ENCODE measurements at regions not wholly inside any gene's neighbourhood (a gene's known extent, or its start where the extent isn't known, plus 50 kb on each side); places are given as distances from the start of the nearest gene placed in this dataset.

DNA sequence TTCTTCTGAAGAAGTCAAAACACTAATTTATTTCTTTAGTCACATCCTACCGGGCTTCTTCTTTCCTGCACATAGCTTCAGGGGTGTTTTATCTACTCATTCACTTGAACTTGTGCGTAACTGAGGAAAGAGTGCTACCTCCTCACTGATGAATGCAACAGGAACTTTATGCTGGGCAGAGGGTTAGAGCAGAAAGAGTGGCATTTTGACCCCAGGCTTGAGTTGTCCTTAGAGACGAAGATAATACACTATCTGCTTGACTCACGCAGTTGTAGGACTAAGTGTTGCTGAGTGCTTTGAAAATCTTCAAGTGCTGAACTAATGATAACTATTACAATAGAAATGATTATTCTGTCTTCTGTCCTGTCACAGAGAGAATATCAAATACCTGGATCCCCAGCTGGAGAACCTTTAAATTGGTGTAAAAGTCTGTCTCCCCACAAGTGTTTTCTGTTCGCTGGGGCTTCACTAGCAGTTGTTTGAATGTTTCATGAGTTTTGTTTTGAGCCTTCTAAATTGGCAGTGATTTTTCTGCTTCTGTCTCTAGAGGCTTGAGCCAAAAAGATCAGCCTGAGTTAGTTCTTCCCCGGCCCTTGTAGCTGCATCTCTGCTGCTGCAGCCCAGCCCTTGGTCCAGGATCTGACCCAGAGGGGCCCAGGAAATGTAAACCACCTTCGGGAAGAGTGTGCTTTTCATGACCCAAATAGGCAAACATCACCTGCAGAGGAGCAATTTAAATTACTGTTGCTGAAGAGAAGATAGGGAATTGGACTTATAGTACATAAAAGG is 86.3 kb upstream of the LGALSL start:
- ATAC-seq (ENCODE audit: low read depth) (no peak), DNase-seq (ENCODE audit: low spot score in 2 of 2) (no peak)
- peaks cover 3% of the 10 kb centered on the region for H3K4me1 Mint-ChIP-seq
- H3K36me3 Mint-ChIP-seq, result no peaks in the 10 kb centered on the region
- H3K27ac Mint-ChIP-seq, result no peak overlapping the region
- peaks cover 8% of the 10 kb centered on the region for H3K27me3 Mint-ChIP-seq
- no peaks in the 10 kb centered on the region for H3K9me3 Mint-ChIP-seq
- H3K4me3 Mint-ChIP-seq, result no peak overlapping the region

DNA sequence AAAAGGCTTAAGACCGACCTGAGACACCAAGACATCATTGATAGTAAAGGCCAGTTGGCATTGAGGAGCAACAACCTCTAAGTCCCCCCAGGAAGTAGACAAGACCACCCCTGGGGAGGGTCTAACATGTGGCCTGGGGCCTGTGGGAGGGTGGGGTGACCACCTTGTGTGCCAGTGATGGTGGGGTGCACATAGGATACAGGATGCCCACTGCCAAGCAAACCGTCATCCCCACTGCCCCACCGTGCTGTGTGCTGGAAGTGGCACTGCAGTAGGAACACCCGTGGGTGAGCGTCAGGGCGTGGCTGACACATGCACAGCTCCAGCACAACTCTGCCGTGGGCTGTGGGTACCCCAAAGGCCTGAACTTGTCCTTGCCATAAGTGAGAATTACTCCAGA is 84.3 kb upstream of the LGALSL start:
- no peak overlapping the region for H3K4me3 Mint-ChIP-seq
- ATAC-seq (ENCODE audit: low read depth) (no peak), DNase-seq (ENCODE audit: low spot score in 2 of 2) (no peak)
- no peaks in the 10 kb centered on the region for H3K36me3 Mint-ChIP-seq
- H3K4me1 Mint-ChIP-seq, result peaks cover 3% of the 10 kb centered on the region
- no peak overlapping the region for H3K27ac Mint-ChIP-seq
- no peaks in the 10 kb centered on the region for H3K9me3 Mint-ChIP-seq
- peaks cover 2% of the 10 kb centered on the region for H3K27me3 Mint-ChIP-seq

DNA sequence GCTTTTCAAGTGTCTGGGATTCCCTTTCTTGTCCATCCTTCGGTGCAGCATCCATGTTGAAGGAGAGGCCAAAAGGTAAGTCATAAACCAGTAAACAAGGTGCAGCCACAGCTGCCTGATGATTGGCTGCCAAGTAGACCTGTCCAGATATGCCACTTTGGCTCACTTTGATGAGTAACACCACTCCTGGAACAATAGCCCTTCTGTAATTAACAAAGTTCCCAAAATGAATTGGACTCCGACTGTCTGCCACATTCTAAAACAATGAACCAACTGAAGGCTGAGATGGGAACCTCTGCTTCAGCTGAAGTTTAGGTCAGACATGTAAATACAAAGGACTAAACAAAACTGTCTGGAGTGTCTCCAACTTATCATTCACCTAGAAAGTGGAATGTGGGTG is 82.2 kb upstream of the LGALSL start:
- no peak overlapping the region for H3K4me3 Mint-ChIP-seq
- ATAC-seq (ENCODE audit: low read depth) (no peak), DNase-seq (ENCODE audit: low spot score in 2 of 2) (no peak)
- H3K9me3 Mint-ChIP-seq, result no peaks in the 10 kb centered on the region
- no peaks in the 10 kb centered on the region for H3K36me3 Mint-ChIP-seq
- peaks cover 2% of the 10 kb centered on the region for H3K4me1 Mint-ChIP-seq
- H3K27ac Mint-ChIP-seq, result no peak overlapping the region
- H3K27me3 Mint-ChIP-seq, result peaks cover 2% of the 10 kb centered on the region

DNA sequence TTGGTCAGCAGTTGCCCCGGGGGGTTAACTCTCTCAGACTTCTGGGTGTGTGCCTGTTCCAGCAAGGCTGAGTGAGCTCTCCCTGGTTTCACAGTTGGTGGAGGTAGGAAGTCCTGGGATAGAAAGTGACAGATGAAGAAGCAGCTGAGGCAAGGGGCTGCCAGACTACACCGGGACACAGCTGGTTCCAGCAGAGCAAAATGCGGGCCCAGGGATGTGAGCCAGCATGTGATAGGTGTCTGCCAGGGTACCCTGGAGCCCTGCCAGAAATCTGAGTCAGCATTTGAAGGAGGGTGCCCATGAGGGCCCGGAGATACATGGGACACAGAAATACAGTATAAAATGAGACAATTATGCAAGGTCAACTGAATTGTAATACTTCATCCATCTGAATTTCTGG is 79.3 kb upstream of the LGALSL start:
- ATAC-seq (ENCODE audit: low read depth) (no peak), DNase-seq (ENCODE audit: low spot score in 2 of 2) (no peak)
- Mint-ChIP-seq H3K27me3 (peaks cover 10% of the 10 kb centered on the region), H3K4me1 (no peaks in the 10 kb centered on the region), H3K27ac (no peak overlapping the region), H3K36me3 (no peaks in the 10 kb centered on the region), H3K4me3 (no peak overlapping the region), H3K9me3 (peaks cover 2% of the 10 kb centered on the region)

DNA sequence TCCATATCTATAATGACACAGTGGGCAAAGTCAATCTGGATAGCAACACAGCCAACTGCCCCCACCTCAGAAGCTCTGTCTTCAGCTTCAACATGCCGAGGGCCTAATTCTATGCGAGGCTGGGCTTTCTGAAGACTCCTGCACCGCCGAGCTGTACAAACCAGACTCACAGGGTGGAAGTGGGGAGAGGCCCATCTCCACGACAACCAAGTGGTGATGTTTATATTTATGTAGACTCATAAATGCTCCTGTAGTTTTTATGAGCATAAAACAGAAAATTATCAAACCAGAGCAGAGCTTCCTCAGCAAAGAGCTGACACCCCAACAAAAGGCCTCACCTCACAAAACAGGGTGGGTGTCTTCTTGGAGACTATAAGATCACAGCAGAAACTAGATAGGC is 77.0 kb upstream of the LGALSL start:
- Mint-ChIP-seq H3K4me3 (no peak overlapping the region), H3K4me1 (no peaks in the 10 kb centered on the region), H3K36me3 (no peaks in the 10 kb centered on the region), H3K27ac (no peak overlapping the region), H3K9me3 (peaks cover 2% of the 10 kb centered on the region), H3K27me3 (peaks cover 13% of the 10 kb centered on the region)
- DNase-seq (ENCODE audit: low spot score in 2 of 2) (no peak), ATAC-seq (ENCODE audit: low read depth) (no peak)

DNA sequence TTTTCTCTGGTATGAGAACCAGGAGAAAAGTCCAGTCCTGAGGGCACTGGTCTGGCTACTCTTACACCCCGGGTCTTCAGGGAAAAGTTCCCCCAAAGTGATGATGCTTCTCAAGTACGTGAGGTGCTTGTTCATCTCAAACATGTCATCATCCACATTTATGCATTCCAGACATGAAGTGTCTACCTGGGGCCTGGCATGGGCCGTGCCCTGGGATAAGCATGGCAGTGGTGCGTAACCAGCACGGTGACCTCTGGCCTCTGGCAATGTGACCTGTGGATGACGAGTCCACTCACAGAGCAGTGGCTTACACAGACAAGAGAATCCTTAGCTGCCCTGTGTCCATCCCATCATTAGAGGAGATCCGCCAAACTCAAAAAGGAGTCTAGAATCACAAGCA is 74.8 kb upstream of the LGALSL start:
- no peaks in the 10 kb centered on the region for H3K36me3 Mint-ChIP-seq
- no peak for DNase-seq (ENCODE audit: low spot score in 2 of 2)
- no peaks in the 10 kb centered on the region for H3K4me1 Mint-ChIP-seq
- H3K27ac Mint-ChIP-seq, result no peak overlapping the region
- peaks cover 2% of the 10 kb centered on the region for H3K9me3 Mint-ChIP-seq
- ATAC-seq (ENCODE audit: low read depth), result no peak
- no peak overlapping the region for H3K4me3 Mint-ChIP-seq
- peaks cover 13% of the 10 kb centered on the region for H3K27me3 Mint-ChIP-seq

DNA sequence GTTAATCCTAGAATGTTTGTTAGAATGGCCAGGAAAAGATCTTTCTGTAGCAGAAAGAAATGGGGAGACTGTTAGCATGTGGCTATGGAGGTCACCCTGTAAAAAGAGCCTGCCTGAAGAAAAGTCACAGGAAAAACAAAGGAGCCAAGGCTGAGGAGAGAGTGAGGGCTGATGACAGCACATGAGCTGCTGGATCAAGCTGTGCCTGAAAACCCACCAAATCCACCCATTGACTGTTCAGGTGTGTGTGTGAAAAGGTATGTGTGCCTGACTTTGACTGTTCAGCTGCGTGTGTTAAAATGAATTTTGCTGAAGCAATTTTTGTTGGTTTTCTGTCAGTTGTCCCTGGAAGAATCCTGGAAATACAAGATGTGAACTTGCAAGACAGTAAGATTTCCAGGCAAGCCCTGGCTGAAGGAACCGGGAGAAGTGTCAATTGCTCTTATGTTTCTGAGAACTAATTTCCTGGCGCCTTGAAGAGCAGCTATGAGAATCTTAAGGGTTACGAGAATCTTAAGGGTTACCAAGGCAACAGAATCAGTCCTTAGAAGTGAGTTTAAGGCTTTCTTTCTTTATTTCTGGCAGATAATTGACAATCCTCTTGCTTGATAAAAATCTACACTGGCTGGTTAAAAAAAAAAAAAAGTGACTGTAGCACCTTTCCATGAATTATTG is 73.0 kb upstream of the LGALSL start:
- DNase-seq (ENCODE audit: low spot score in 2 of 2) (no peak), ATAC-seq (ENCODE audit: low read depth) (no peak)
- Mint-ChIP-seq H3K27me3 (peaks cover 13% of the 10 kb centered on the region), H3K4me3 (no peak overlapping the region), H3K4me1 (no peaks in the 10 kb centered on the region), H3K36me3 (no peaks in the 10 kb centered on the region), H3K9me3 (peaks cover 2% of the 10 kb centered on the region), H3K27ac (no peak overlapping the region)

DNA sequence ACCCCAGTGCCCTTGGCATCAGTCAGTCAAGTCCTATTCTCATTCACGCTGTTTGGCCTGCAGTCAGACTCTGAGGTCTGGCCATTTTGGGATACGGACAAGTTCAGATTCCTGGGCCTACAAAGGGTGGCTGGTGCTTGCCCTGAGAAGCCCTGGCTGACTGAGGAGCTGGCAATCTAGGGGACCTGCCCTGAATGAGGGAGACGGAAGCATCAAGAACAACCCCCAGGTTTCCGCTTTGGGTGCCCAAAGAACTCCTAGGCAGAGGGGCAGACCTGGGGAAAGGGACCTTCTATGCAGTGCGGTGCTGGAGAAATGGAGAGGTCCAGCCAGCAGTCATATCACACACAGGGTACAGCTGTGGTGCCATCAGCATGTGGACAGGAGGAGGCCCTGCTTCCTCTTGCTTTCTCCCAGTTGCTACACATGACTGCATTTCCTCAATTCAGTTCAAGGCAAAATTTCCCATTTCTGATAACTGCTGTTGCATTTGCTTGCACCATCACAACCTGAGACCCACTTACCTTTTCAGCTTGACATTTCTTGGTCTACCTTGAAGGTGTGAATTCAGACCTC is 70.9 kb upstream of the LGALSL start:
- ATAC-seq (ENCODE audit: low read depth), result no peak
- Mint-ChIP-seq H3K9me3 (no peaks in the 10 kb centered on the region), H3K4me3 (no peak overlapping the region), H3K4me1 (no peaks in the 10 kb centered on the region), H3K36me3 (no peaks in the 10 kb centered on the region), H3K27ac (no peak overlapping the region), H3K27me3 (peaks cover 12% of the 10 kb centered on the region)
- DNase-seq (ENCODE audit: low spot score in 2 of 2), result no peak

DNA sequence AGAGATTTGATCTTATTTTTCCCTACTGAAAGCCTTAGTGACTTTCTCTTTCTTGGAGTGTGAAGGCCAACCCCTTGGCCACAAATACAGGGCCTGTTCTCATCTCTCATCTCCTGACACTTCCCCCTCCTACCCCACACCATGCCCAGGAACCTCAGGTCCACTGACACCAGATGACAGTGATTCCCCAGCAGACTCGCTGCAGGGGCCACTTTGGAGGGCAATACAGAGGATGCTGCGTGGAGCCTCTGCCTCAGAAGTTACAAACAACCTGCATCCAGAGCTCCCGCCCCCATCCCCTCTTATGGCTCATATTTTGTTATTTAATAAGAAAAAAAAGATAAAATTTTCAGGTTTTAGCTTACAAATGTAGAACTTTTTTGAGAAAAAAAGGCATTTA is 70.1 kb upstream of the LGALSL start:
- Mint-ChIP-seq H3K27ac (no peak overlapping the region), H3K4me1 (no peaks in the 10 kb centered on the region), H3K9me3 (no peaks in the 10 kb centered on the region), H3K36me3 (no peaks in the 10 kb centered on the region), H3K4me3 (no peak overlapping the region), H3K27me3 (peaks cover 8% of the 10 kb centered on the region)
- no peak for ATAC-seq (ENCODE audit: low read depth)
- DNase-seq (ENCODE audit: low spot score in 2 of 2), result no peak

DNA sequence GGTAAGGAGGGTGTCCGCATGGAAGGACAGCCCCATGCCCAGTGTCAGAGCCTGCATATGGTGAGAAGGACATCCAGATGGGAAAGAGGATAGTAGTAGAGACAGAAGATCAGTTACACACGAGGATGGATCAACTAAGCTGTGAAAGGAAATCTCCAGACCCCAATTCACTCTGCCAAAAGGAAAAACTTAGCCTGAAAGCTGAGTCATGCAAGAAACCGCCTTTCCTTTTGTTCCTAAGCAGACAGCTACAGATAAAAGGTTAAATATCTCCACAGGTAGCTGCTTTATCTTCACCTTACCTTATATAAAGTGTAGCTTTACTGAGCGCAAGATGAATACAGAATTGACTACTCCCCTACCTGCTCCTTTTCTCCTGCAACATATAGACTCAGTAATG is 67.3 kb upstream of the LGALSL start:
- ATAC-seq (ENCODE audit: low read depth) (no peak), DNase-seq (ENCODE audit: low spot score in 2 of 2) (no peak)
- H3K9me3 Mint-ChIP-seq, result peaks cover 4% of the 10 kb centered on the region
- H3K27me3 Mint-ChIP-seq, result no peaks in the 10 kb centered on the region
- H3K27ac Mint-ChIP-seq, result no peak overlapping the region
- no peaks in the 10 kb centered on the region for H3K4me1 Mint-ChIP-seq
- no peak overlapping the region for H3K4me3 Mint-ChIP-seq
- peaks cover 3% of the 10 kb centered on the region for H3K36me3 Mint-ChIP-seq

DNA sequence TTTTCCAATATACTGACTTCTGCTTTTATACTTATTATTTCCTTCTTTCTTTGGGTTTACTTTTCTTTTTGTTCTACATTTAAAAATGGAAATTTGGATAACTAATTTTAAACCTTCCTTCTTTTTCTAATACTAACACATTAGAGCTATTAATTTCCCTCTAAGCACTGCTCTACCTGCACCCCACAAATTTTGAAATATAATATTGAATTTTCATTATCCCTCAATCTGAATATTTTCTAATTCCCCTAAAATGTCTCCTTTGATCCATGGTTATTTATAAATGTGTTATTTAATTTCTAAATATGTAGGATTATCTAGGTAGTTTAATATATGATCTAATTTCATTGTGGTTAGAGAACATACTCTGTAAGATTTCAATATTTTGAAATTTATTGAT is 63.4 kb upstream of the LGALSL start:
- peaks cover 6% of the 10 kb centered on the region for H3K9me3 Mint-ChIP-seq
- H3K36me3 Mint-ChIP-seq, result peaks cover 6% of the 10 kb centered on the region
- no peaks in the 10 kb centered on the region for H3K27me3 Mint-ChIP-seq
- ATAC-seq (ENCODE audit: low read depth), result no peak
- no peaks in the 10 kb centered on the region for H3K4me1 Mint-ChIP-seq
- no peak overlapping the region for H3K4me3 Mint-ChIP-seq
- no peak for DNase-seq (ENCODE audit: low spot score in 2 of 2)
- H3K27ac Mint-ChIP-seq, result no peak overlapping the region

DNA sequence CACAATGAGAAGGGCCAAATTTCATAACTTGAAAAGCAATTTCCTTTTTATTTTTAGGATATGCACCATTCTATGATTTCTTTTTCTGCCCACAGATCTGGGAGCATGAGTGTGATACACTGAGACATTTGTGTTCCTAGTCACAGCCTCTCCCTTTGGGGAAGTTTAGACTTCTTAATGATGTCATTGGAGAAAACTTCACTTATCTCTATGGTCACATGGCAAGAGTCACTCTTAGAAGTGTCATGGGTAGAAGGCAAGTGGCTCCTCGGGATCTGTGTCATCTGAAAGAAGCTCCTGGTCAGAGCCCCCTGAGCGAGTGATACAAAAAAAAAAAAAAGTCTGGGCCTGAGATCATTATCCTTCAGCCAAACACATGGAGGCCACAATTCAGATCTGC is 62.5 kb upstream of the LGALSL start:
- DNase-seq (ENCODE audit: low spot score in 2 of 2) (no peak), ATAC-seq (ENCODE audit: low read depth) (no peak)
- H3K27ac Mint-ChIP-seq, result no peak overlapping the region
- H3K4me1 Mint-ChIP-seq, result no peaks in the 10 kb centered on the region
- H3K27me3 Mint-ChIP-seq, result no peaks in the 10 kb centered on the region
- H3K9me3 Mint-ChIP-seq, result peaks cover 6% of the 10 kb centered on the region
- H3K36me3 Mint-ChIP-seq, result peaks cover 6% of the 10 kb centered on the region
- H3K4me3 Mint-ChIP-seq, result no peak overlapping the region

DNA sequence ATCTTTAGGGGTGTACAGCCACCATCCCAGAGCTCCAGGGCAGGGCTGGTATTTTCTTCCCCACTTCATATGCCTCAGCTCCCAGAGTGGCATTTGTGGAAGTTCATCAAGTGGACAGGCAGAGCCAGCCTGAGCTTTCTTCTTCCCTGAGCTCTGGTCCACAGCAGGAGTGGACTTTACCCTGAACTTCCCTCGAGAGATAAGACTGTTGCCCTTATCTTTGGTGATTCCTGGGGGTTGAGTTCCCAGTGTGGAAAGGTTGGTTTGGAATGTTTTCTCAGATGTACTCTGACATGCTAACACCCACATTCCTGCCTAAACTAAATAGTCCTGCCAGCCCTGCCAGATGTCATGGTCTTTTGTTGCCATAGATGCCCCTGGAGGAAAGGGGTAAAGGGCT is 62.0 kb upstream of the LGALSL start:
- no peak for DNase-seq (ENCODE audit: low spot score in 2 of 2)
- peaks cover 3% of the 10 kb centered on the region for H3K27me3 Mint-ChIP-seq
- no peak overlapping the region for H3K4me3 Mint-ChIP-seq
- peaks cover 9% of the 10 kb centered on the region for H3K36me3 Mint-ChIP-seq
- H3K4me1 Mint-ChIP-seq, result no peaks in the 10 kb centered on the region
- H3K9me3 Mint-ChIP-seq, result peaks cover 6% of the 10 kb centered on the region
- ATAC-seq (ENCODE audit: low read depth), result no peak
- no peak overlapping the region for H3K27ac Mint-ChIP-seq

DNA sequence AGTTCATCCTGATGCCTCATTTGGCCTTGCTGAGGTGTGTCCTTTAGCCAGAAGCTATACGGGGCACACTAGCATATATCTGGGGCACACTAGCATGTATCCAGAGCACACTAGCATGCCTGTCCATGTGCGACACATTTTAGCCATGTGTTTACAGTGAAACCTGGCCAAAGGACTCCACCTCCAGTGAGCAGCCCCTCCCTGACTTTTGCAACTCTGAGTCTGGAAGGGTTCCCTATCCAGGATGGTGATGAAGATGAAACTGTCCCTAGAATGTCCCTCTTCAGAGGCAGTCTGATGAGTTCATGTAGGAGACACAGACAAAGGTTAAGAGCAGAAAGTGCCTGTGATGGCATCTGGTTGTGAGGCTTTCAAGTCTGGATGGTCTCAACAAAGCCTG is 61.4 kb upstream of the LGALSL start:
- peaks cover 9% of the 10 kb centered on the region for H3K36me3 Mint-ChIP-seq
- no peak for DNase-seq (ENCODE audit: low spot score in 2 of 2)
- H3K4me1 Mint-ChIP-seq, result no peaks in the 10 kb centered on the region
- peaks cover 6% of the 10 kb centered on the region for H3K9me3 Mint-ChIP-seq
- H3K4me3 Mint-ChIP-seq, result no peak overlapping the region
- H3K27me3 Mint-ChIP-seq, result peaks cover 4% of the 10 kb centered on the region
- ATAC-seq (ENCODE audit: low read depth), result no peak
- no peak overlapping the region for H3K27ac Mint-ChIP-seq

All from memory B cell (primary cell).